SK-N-SH (cell line): ENCODE measurements at regions not wholly inside any gene's neighbourhood (a gene's known extent, or its start where the extent isn't known, plus 50 kb on each side); places are given as distances from the start of the nearest gene placed in this dataset.

Experiments used
- CTCF ChIA-PET: fragments of 300-600, 350-600 bp; formaldehyde crosslinking; extraction: SDS; loops from one replicate; lab custom pipeline; 2021; lab: Yijun Ruan, JAX
- POLR2A ChIA-PET: fragments of 350-600 bp; sonication (Branson Sonifier 250); formaldehyde crosslinking; extraction: SDS; loops from one replicate; lab custom pipeline; 2020; ENCODE audit warnings: antibody characterized with exemption, inconsistent platforms; lab: Yijun Ruan, JAX
- DNase-seq: peaks from one replicate; pipeline ENCODE4 v3.0.0; 2012
- H2AFZ ChIP-seq: fragments of 200-600 bp; sonication (generic); 2 replicates; pipeline ENCODE4 v1.8.1; 2016; ENCODE audit warnings: antibody characterized with exemption, mild to moderate bottlenecking, low read depth
- H3F3A ChIP-seq: fragments of 200-600 bp; sonication (generic); replicated peaks from 2 replicates; pipeline ENCODE3; 2016; ENCODE audit warnings: antibody characterized with exemption, mild to moderate bottlenecking; ENCODE audit not compliant: insufficient read depth
- H3K27ac ChIP-seq, 2 experiments: fragments of 200-500 bp in 1 of 2; fragments of 200-600 bp in 1 of 2; sonication (Bioruptor generic) in 1 of 2; sonication (generic), shearing (Covaris generic) in 1 of 2; 2 replicates each; pipeline versions ENCODE4 v1.5.1 to v1.6.1; 2014 to 2016; ENCODE audit warnings: low read depth in 2 of 2, inconsistent platforms in 1 of 2, low read length in 1 of 2, mild to moderate bottlenecking in 1 of 2, mixed read lengths in 1 of 2
- H3K27me3 ChIP-seq: fragments of 200-600 bp; sonication (generic), shearing (Covaris generic); 2 replicates; pipeline ENCODE4 v1.6.1; 2016; ENCODE audit warnings: mixed run types; ENCODE audit not compliant: insufficient read depth
- H3K36me3 ChIP-seq, 2 experiments: fragments of 200-500 bp in 1 of 2; fragments of 200-600 bp in 1 of 2; sonication (Bioruptor generic) in 1 of 2; sonication (generic) in 1 of 2; replicated peaks in 1 of 2; 2 replicates each; pipeline versions ENCODE3 to v1.5.1; 2014 to 2016; ENCODE audit warnings: low read length in 1 of 2, mild to moderate bottlenecking in 1 of 2; ENCODE audit not compliant: insufficient read depth in 2 of 2, control insufficient read depth in 1 of 2
- H3K4me1 ChIP-seq, 2 experiments: fragments of 200-500 bp in 1 of 2; fragments of 200-600 bp in 1 of 2; sonication (Bioruptor generic) in 1 of 2; sonication (generic), shearing (Covaris generic) in 1 of 2; 2 replicates each; pipeline versions ENCODE4 v1.5.1 to v1.6.1; 2014 to 2016; ENCODE audit warnings: low read depth in 1 of 2, low read length in 1 of 2, mixed run types in 1 of 2; ENCODE audit not compliant: insufficient read depth in 2 of 2, control insufficient read depth in 1 of 2
- H3K4me2 ChIP-seq: fragments of 200-600 bp; sonication (generic), shearing (Covaris generic); 2 replicates; pipeline ENCODE4 v1.6.1; 2017; ENCODE audit warnings: mixed run types
- H3K4me3 ChIP-seq, 2 experiments: fragments of 200-500 bp in 1 of 2; fragments of 200-600 bp in 1 of 2; sonication (Bioruptor generic) in 1 of 2; sonication (generic), shearing (Covaris generic) in 1 of 2; 2 replicates each; pipeline versions ENCODE4 v1.5.1 to v1.8.1; 2014 to 2016; ENCODE audit warnings: low read depth in 2 of 2, inconsistent platforms in 1 of 2, low read length in 1 of 2, mild to moderate bottlenecking in 1 of 2, mixed read lengths in 1 of 2, moderate library complexity in 1 of 2
- H3K79me2 ChIP-seq: fragments of 200-600 bp; sonication (generic); 2 replicates; pipeline ENCODE4 v1.8.1; 2017; ENCODE audit warnings: mild to moderate bottlenecking; ENCODE audit not compliant: insufficient read depth
- H3K9ac ChIP-seq: fragments of 200-600 bp; sonication (generic); 2 replicates; pipeline ENCODE4 v1.6.1; 2017; ENCODE audit warnings: mixed run types
- H3K9me2 ChIP-seq: fragments of 200-600 bp; sonication (generic); 2 replicates; pipeline ENCODE4 v1.6.1; 2017; ENCODE audit warnings: mixed run types
- H3K9me3 ChIP-seq: fragments of 200-600 bp; sonication (generic); 2 replicates; pipeline ENCODE4 v1.6.1; 2017; ENCODE audit warnings: mixed run types, mild to moderate bottlenecking, moderate library complexity
- H4K20me1 ChIP-seq: fragments of 200-600 bp; sonication (generic); 2 replicates; pipeline ENCODE4 v1.6.1; 2017; ENCODE audit warnings: mild to moderate bottlenecking, mixed run types; ENCODE audit not compliant: insufficient read depth
- CHD2 ChIP-seq: fragments of 150-350 bp; IDR thresholded peaks from 2 replicates; pipeline ENCODE4 v1.6.1; 2018; ENCODE audit warnings: low read length; ENCODE audit not compliant: partially characterized antibody
- ELF1 ChIP-seq: IDR thresholded peaks from 2 replicates; pipeline ENCODE4 v1.4.0; 2012
- EP300 ChIP-seq, 2 experiments: IDR thresholded peaks; 2 replicates each; pipeline versions ENCODE4 v1.4.0 to v1.6.1; 2012; ENCODE audit warnings: borderline replicate concordance in 1 of 2, low read depth in 1 of 2, low read length in 1 of 2
- EZH2phosphoT487 ChIP-seq: fragments of 200-600 bp; sonication (generic); IDR thresholded peaks from 2 replicates; pipeline ENCODE4 v1.6.1; 2017; ENCODE audit warnings: low read depth, mixed run types, mild to moderate bottlenecking, antibody characterized with exemption, moderate library complexity, borderline replicate concordance
- FOSL2 ChIP-seq: IDR thresholded peaks from 2 replicates; pipeline ENCODE4 v1.4.0; 2012; ENCODE audit warnings: low read depth, mild to moderate bottlenecking, moderate library complexity, borderline replicate concordance
- GABPA ChIP-seq: IDR thresholded peaks from 2 replicates; pipeline ENCODE4 v1.4.0; 2012; ENCODE audit warnings: low read depth, mild to moderate bottlenecking
- GATA2 ChIP-seq: sonication (generic); formaldehyde crosslinking; IDR thresholded peaks from 2 replicates; pipeline ENCODE4 v1.5.0; 2020; ENCODE audit warnings: mild to moderate bottlenecking, missing genetic modification reagents
- JUND ChIP-seq: IDR thresholded peaks from 2 replicates; pipeline ENCODE4 v1.4.0; 2012
- POLR2AphosphoS5 ChIP-seq: IDR thresholded peaks from 2 replicates; pipeline ENCODE4 v1.6.1; 2012; ENCODE audit warnings: low read depth, low read length
- RAD21 ChIP-seq: IDR thresholded peaks from 2 replicates; pipeline ENCODE4 v1.6.1; 2012; ENCODE audit warnings: mild to moderate bottlenecking, low read length
- SIN3A ChIP-seq: IDR thresholded peaks from 2 replicates; pipeline ENCODE4 v1.6.1; 2012; ENCODE audit warnings: low read depth, mild to moderate bottlenecking, low read length, moderate library complexity, borderline replicate concordance
- SMC3 ChIP-seq: IDR thresholded peaks from 2 replicates; pipeline ENCODE4 v1.6.1; 2012; ENCODE audit warnings: low read depth, low read length, improper control_type of control experiment
- TAF1 ChIP-seq: IDR thresholded peaks from 2 replicates; pipeline ENCODE4 v1.6.1; 2012; ENCODE audit warnings: low read depth, mild to moderate bottlenecking, low read length, moderate library complexity, borderline replicate concordance
- TCF12 ChIP-seq: IDR thresholded peaks from 2 replicates; pipeline ENCODE4 v1.4.0; 2012
- YY1 ChIP-seq: IDR thresholded peaks from 2 replicates; pipeline ENCODE4 v1.4.0; 2012; ENCODE audit warnings: low read depth, mild to moderate bottlenecking
- WGBS: methylation state at CpG from one replicate; pipeline ENCODE4 v1.1.6; 2017; ENCODE audit warnings: low lambda C conversion rate; 5-methylcytosine and 5-hydroxymethylcytosine counted together
- TF ChIP-seq, protein P1 (sequence below): fragments of 150-350 bp; IDR thresholded peaks from 2 replicates; pipeline ENCODE4 v1.6.1; 2017; ENCODE audit warnings: antibody characterized with exemption, low read length, low read depth, borderline replicate concordance
- TF ChIP-seq, protein P2 (sequence below): IDR thresholded peaks from 2 replicates; pipeline ENCODE4 v1.4.0; 2012; ENCODE audit warnings: low read depth, borderline replicate concordance
- TF ChIP-seq, protein P3 (sequence below): fragments of 150-350 bp; IDR thresholded peaks from 2 replicates; pipeline ENCODE4 v1.6.1; 2016; ENCODE audit warnings: mild to moderate bottlenecking, low read depth, low read length
- TF ChIP-seq, protein P4 (sequence below): IDR thresholded peaks from 2 replicates; pipeline ENCODE4; 2012
- TF ChIP-seq, protein P5 (sequence below): fragments of 200-600 bp; sonication (generic); IDR thresholded peaks from 2 replicates; pipeline ENCODE4 v1.6.1; 2017; ENCODE audit warnings: antibody characterized with exemption, mild to moderate bottlenecking, moderate library complexity

DNA sequence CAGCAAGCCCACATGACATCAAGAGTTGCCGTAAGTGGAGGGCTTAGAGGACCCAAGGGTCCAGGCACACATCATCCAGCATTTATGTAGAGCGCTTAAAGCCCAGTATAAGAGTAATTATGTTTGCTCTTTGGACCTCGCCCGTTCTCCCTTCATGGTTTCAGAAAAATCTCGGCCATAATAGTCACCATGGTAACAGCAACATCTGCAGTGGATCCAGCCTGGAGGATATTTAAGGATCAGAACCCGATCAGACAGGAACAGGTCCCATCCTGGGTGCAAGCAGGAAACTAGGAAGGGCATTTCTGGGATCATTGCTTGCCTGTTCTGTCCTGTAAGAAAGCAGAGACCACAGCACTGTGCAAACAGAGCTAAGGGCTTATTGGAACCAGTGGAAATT lies 89.9 kb upstream of the KAZN start:
- Histone ChIP-seq H3K9me2 (no peaks in the 10 kb centered on the region), H3K9ac (no peak overlapping the region), H3F3A (no peaks in the 10 kb centered on the region), H3K4me2 (no peak overlapping the region), H3K4me3 (no peak overlapping the region), H3K27ac (no peak overlapping the region), H3K9me3 (no peaks in the 10 kb centered on the region; the same call in 1 of the 2 replicates), H4K20me1 (no peaks in the 10 kb centered on the region), H3K79me2 (no peaks in the 10 kb centered on the region), H3K4me1 (no peaks in the 10 kb centered on the region; a peak in 1 of 4 replicates), H3K36me3 (no peaks in the 10 kb centered on the region), H2AFZ (no peak overlapping the region), H3K27me3 (no peaks in the 10 kb centered on the region)
- WGBS = 21% methylated on average over 6 of the region's 6 CpGs
- TF ChIP-seq EP300 (IDR thresholded peaks at IDR 0.05; ENCODE audit: borderline replicate concordance in 1 of 2, low read depth in 1 of 2, low read length in 1 of 2) = no peak
- TF ChIP-seq TCF12 = no peak
- no peak for TF ChIP-seq GABPA
- TF ChIP-seq, protein P1, sequence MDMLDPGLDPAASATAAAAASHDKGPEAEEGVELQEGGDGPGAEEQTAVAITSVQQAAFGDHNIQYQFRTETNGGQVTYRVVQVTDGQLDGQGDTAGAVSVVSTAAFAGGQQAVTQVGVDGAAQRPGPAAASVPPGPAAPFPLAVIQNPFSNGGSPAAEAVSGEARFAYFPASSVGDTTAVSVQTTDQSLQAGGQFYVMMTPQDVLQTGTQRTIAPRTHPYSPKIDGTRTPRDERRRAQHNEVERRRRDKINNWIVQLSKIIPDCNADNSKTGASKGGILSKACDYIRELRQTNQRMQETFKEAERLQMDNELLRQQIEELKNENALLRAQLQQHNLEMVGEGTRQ = no peak
- no peak for TF ChIP-seq EZH2phosphoT487
- no peak for TF ChIP-seq RAD21
- no peak for TF ChIP-seq ELF1
- TF ChIP-seq, protein P2, sequence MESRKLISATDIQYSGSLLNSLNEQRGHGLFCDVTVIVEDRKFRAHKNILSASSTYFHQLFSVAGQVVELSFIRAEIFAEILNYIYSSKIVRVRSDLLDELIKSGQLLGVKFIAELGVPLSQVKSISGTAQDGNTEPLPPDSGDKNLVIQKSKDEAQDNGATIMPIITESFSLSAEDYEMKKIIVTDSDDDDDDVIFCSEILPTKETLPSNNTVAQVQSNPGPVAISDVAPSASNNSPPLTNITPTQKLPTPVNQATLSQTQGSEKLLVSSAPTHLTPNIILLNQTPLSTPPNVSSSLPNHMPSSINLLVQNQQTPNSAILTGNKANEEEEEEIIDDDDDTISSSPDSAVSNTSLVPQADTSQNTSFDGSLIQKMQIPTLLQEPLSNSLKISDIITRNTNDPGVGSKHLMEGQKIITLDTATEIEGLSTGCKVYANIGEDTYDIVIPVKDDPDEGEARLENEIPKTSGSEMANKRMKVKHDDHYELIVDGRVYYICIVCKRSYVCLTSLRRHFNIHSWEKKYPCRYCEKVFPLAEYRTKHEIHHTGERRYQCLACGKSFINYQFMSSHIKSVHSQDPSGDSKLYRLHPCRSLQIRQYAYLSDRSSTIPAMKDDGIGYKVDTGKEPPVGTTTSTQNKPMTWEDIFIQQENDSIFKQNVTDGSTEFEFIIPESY = no peak
- TF ChIP-seq CHD2 = no peak
- TF ChIP-seq, protein P3, sequence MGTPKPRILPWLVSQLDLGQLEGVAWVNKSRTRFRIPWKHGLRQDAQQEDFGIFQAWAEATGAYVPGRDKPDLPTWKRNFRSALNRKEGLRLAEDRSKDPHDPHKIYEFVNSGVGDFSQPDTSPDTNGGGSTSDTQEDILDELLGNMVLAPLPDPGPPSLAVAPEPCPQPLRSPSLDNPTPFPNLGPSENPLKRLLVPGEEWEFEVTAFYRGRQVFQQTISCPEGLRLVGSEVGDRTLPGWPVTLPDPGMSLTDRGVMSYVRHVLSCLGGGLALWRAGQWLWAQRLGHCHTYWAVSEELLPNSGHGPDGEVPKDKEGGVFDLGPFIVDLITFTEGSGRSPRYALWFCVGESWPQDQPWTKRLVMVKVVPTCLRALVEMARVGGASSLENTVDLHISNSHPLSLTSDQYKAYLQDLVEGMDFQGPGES = no peak
- TF ChIP-seq POLR2AphosphoS5 = no peak
- TF ChIP-seq, protein P4, sequence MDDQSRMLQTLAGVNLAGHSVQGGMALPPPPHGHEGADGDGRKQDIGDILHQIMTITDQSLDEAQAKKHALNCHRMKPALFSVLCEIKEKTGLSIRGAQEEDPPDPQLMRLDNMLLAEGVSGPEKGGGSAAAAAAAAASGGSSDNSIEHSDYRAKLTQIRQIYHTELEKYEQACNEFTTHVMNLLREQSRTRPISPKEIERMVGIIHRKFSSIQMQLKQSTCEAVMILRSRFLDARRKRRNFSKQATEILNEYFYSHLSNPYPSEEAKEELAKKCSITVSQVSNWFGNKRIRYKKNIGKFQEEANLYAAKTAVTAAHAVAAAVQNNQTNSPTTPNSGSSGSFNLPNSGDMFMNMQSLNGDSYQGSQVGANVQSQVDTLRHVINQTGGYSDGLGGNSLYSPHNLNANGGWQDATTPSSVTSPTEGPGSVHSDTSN = no peak
- no peak for TF ChIP-seq JUND
- POLR2A ChIA-PET = no interaction called here
- DNase-seq = no peak
- CTCF ChIA-PET = no interaction called here

DNA sequence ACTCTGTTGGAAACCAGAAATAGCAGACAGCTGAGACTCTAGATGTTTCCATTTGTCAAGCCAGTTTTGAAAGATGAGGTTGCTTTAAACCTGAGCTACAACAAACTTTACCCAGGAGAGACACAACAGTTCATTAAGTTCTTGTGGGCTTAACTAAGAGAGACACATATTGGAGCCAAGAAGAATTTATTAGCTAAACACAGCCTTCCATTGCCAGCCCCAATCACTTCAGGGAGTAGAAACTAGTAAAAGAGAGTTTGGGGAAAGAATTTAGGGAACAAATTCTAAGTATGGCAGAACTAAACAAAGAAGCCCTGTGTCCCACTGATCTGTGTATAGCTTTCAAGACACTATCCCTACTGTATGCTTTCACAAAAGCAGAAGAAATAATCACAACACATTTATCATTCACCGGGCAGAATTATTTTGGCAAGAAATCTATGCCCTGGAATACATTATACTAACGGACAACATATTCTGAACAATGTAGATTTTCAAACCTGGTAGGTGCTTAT lies 87.3 kb upstream of the KAZN start:
- H3K27ac ChIP-seq = no peak overlapping the region
- no peaks in the 10 kb centered on the region for H3F3A ChIP-seq
- CTCF ChIA-PET = interaction anchor here (1.5 kb wide), 1 partner anchor 10 kb away, joined by 3 read pairs; no protein-coding TSS in a partner anchor
- no peaks in the 10 kb centered on the region for H3K9me3 ChIP-seq
- no peaks in the 10 kb centered on the region for H3K4me1 ChIP-seq
- POLR2A ChIA-PET = no interaction called here
- no peaks in the 10 kb centered on the region for H3K9me2 ChIP-seq
- no peak overlapping the region for H3K9ac ChIP-seq
- no peak overlapping the region for H3K4me3 ChIP-seq
- no peak overlapping the region for H2AFZ ChIP-seq
- no peaks in the 10 kb centered on the region for H3K36me3 ChIP-seq
- H4K20me1 ChIP-seq = no peaks in the 10 kb centered on the region
- H3K79me2 ChIP-seq = no peaks in the 10 kb centered on the region
- H3K27me3 ChIP-seq = no peaks in the 10 kb centered on the region
- WGBS = 40% methylated on average over 2 of the region's 2 CpGs
- H3K4me2 ChIP-seq = no peak overlapping the region
- no peak for DNase-seq
- no peak for TF ChIP-seq ELF1
- no peak for TF ChIP-seq FOSL2
- no peak for TF ChIP-seq EP300 (IDR thresholded peaks at IDR 0.05; ENCODE audit: borderline replicate concordance in 1 of 2, low read depth in 1 of 2, low read length in 1 of 2)
- TF ChIP-seq, protein P5, sequence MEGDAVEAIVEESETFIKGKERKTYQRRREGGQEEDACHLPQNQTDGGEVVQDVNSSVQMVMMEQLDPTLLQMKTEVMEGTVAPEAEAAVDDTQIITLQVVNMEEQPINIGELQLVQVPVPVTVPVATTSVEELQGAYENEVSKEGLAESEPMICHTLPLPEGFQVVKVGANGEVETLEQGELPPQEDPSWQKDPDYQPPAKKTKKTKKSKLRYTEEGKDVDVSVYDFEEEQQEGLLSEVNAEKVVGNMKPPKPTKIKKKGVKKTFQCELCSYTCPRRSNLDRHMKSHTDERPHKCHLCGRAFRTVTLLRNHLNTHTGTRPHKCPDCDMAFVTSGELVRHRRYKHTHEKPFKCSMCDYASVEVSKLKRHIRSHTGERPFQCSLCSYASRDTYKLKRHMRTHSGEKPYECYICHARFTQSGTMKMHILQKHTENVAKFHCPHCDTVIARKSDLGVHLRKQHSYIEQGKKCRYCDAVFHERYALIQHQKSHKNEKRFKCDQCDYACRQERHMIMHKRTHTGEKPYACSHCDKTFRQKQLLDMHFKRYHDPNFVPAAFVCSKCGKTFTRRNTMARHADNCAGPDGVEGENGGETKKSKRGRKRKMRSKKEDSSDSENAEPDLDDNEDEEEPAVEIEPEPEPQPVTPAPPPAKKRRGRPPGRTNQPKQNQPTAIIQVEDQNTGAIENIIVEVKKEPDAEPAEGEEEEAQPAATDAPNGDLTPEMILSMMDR = no peak
- no peak for TF ChIP-seq SIN3A
- no peak for TF ChIP-seq TCF12
- TF ChIP-seq TAF1 = no peak
- TF ChIP-seq SMC3 = no peak
- no peak for TF ChIP-seq GATA2 (CRISPR knock-in tag)
- no peak for TF ChIP-seq GABPA
- TF ChIP-seq, protein P3 = no peak
- no peak for TF ChIP-seq YY1
- TF ChIP-seq POLR2AphosphoS5 = no peak
